Keratinocyte (primary cell): ENCODE measurements at regions not wholly inside any gene's neighbourhood (a gene's known extent, or its start where the extent isn't known, plus 50 kb on each side); places are given as distances from the start of the nearest gene placed in this dataset.

Experiments used
- DNase-seq: peaks from one replicate; pipeline ENCODE4 v3.0.0-alpha.2; 2011; ENCODE audit warnings: low read depth, missing footprints, low spot score
- FAIRE-seq: peaks from 2 replicates; lab custom pipeline; 2011; peaks lifted over from hg19 to GRCh38; lab: Jason Lieb, UNC
- H2AFZ ChIP-seq: 2 replicates; pipeline ENCODE4 v1.6.0; 2012; ENCODE audit warnings: low read length, control low read depth, inconsistent platforms; ENCODE audit not compliant: control insufficient read depth
- H3K27ac ChIP-seq: 2 replicates; pipeline ENCODE4 v1.5.1; 2011; ENCODE audit warnings: low read length; ENCODE audit not compliant: control insufficient read depth, insufficient read depth
- H3K27me3 ChIP-seq: 3 replicates; pipeline ENCODE4 v1.6.0; 2011; ENCODE audit warnings: low read length; ENCODE audit not compliant: control insufficient read depth, insufficient read depth; ENCODE audit errors: extremely low read depth
- H3K36me3 ChIP-seq, 2 experiments: 2 replicates in 1 of 2; 3 replicates in 1 of 2; pipeline ENCODE4 v1.5.1; 2011; ENCODE audit warnings: low read length in 2 of 2, mild to moderate bottlenecking in 1 of 2; ENCODE audit not compliant: control insufficient read depth in 2 of 2, insufficient read depth in 2 of 2; ENCODE audit errors: extremely low read depth in 1 of 2
- H3K4me1 ChIP-seq: 3 replicates; pipeline ENCODE4 v1.5.1; 2011; ENCODE audit warnings: low read length; ENCODE audit not compliant: control insufficient read depth, insufficient read depth; ENCODE audit errors: extremely low read depth
- H3K4me2 ChIP-seq: 3 replicates; pipeline ENCODE4 v1.6.0; 2011; ENCODE audit warnings: low read depth, low read length; ENCODE audit not compliant: control insufficient read depth, insufficient read depth; ENCODE audit errors: extremely low read depth
- H3K4me3 ChIP-seq, 3 experiments: fragments of 200-600 bp in 1 of 3; sonication (generic) in 1 of 3; 2 replicates in 2 of 3; 3 replicates in 1 of 3; pipeline ENCODE4 v1.5.1; 2011 to 2016; ENCODE audit warnings: low read length in 3 of 3, mild to moderate bottlenecking in 3 of 3, control low read depth in 2 of 3, inconsistent platforms in 1 of 3, low read depth in 1 of 3, mixed read lengths in 1 of 3, mixed run types in 1 of 3, moderate library complexity in 1 of 3; ENCODE audit not compliant: control insufficient read depth in 2 of 3, insufficient read depth in 2 of 3; ENCODE audit errors: extremely low read depth in 1 of 3
- H3K79me2 ChIP-seq: 2 replicates; pipeline ENCODE4 v1.6.0; 2012; ENCODE audit warnings: low read length; ENCODE audit not compliant: control insufficient read depth, insufficient read depth
- H3K9ac ChIP-seq: 3 replicates; pipeline ENCODE4 v1.6.0; 2011; ENCODE audit warnings: low read length; ENCODE audit not compliant: control insufficient read depth, insufficient read depth; ENCODE audit errors: extremely low read depth
- H3K9me1 ChIP-seq: 3 replicates; pipeline ENCODE4 v1.6.0; 2011; ENCODE audit warnings: low read length; ENCODE audit not compliant: control insufficient read depth, insufficient read depth; ENCODE audit errors: extremely low read depth
- H3K9me3 ChIP-seq: 2 replicates; pipeline ENCODE4 v1.5.1; 2012; ENCODE audit warnings: low read depth, low read length; ENCODE audit not compliant: control insufficient read depth
- H4K20me1 ChIP-seq: 3 replicates; pipeline ENCODE4 v1.6.0; 2011; ENCODE audit warnings: low read length; ENCODE audit not compliant: control insufficient read depth, insufficient read depth; ENCODE audit errors: extremely low read depth
- EZH2 ChIP-seq: IDR thresholded peaks from one replicate; pipeline ENCODE4 v1.6.1; 2012; ENCODE audit warnings: inconsistent platforms, mild to moderate bottlenecking, low read length, moderate library complexity
- dilution Hi-C: fragments of 300-500 bp; cut with MboI; formaldehyde crosslinking; loops from one replicate; pipeline ENCODE4 v1.7.0; 2020; ENCODE audit warnings: low sequenced_read_pairs; ENCODE audit not compliant: extremely low pct_ligation_motif_present
- TF ChIP-seq, protein P1 (sequence below), 3 experiments: IDR thresholded peaks in 1 of 3; conservative IDR thresholded peaks in 1 of 3; optimal IDR thresholded peaks in 1 of 3; 2 replicates in 2 of 3; 3 replicates in 1 of 3; pipeline versions ENCODE3 to v1.5.1; 2011; ENCODE audit warnings: low read length in 3 of 3, mild to moderate bottlenecking in 3 of 3, moderate library complexity in 2 of 3, control low read depth in 1 of 3, inconsistent platforms in 1 of 3; ENCODE audit not compliant: insufficient read depth in 2 of 3; ENCODE audit errors: extremely low read depth in 1 of 3

DNA sequence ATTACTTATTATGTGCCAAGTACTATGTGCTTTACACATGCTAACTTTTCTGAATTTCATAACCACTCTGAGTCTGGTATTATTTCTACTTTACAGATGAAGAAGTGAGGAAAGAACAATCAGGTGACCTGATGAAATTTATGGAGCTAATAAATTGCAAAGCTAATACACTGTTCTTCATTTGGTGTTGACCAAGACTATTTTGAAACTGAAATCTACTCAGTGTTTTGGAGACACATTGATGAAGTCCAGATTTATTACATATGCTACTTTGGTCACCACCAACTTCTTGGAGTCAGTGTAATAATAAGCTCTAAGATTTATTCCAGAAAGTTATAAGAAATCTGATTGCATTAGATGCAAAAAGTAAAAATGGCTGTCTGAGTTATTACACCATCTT lies 637.9 kb downstream of the FAT4 start:
- Histone ChIP-seq H3K4me3 (no peak overlapping the region), H3K4me1 (no peaks in the 10 kb centered on the region), H3K36me3 (no peaks in the 10 kb centered on the region), H3K27ac (no peak overlapping the region), H4K20me1 (no peaks in the 10 kb centered on the region), H2AFZ (no peak overlapping the region), H3K9me3 (no peaks in the 10 kb centered on the region), H3K79me2 (no peaks in the 10 kb centered on the region), H3K4me2 (no peak overlapping the region), H3K9ac (no peak overlapping the region), H3K27me3 (no peaks in the 10 kb centered on the region), H3K9me1 (no peaks in the 10 kb centered on the region)
- TF ChIP-seq, protein P1, sequence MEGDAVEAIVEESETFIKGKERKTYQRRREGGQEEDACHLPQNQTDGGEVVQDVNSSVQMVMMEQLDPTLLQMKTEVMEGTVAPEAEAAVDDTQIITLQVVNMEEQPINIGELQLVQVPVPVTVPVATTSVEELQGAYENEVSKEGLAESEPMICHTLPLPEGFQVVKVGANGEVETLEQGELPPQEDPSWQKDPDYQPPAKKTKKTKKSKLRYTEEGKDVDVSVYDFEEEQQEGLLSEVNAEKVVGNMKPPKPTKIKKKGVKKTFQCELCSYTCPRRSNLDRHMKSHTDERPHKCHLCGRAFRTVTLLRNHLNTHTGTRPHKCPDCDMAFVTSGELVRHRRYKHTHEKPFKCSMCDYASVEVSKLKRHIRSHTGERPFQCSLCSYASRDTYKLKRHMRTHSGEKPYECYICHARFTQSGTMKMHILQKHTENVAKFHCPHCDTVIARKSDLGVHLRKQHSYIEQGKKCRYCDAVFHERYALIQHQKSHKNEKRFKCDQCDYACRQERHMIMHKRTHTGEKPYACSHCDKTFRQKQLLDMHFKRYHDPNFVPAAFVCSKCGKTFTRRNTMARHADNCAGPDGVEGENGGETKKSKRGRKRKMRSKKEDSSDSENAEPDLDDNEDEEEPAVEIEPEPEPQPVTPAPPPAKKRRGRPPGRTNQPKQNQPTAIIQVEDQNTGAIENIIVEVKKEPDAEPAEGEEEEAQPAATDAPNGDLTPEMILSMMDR (optimal IDR thresholded peaks at IDR 0.05 in 1 of 3, IDR thresholded peaks at IDR 0.05 in 1 of 3, conservative IDR thresholded peaks at IDR 0.05 in 1 of 3; ENCODE audit: extremely low read depth in 1 of 3, insufficient read depth in 2 of 3, low read length in 3 of 3): no peak
- no peak for TF ChIP-seq EZH2
- FAIRE-seq: no peak
- dilution Hi-C loops: no loop called here
- DNase-seq: no peak

- Histone ChIP-seq H3K4me2 (no peak overlapping the region), H3K36me3 (no peaks in the 10 kb centered on the region), H3K9me3 (no peaks in the 10 kb centered on the region), H3K79me2 (no peaks in the 10 kb centered on the region), H2AFZ (no peak overlapping the region), H3K27me3 (no peaks in the 10 kb centered on the region), H3K9me1 (no peaks in the 10 kb centered on the region), H3K4me1 (no peaks in the 10 kb centered on the region), H3K9ac (no peak overlapping the region), H4K20me1 (no peaks in the 10 kb centered on the region), H3K27ac (no peak overlapping the region), H3K4me3 (no peak overlapping the region)
- DNase-seq (no peak), FAIRE-seq (no peak)
- dilution Hi-C loops: no loop called here
- no peak for TF ChIP-seq EZH2
- TF ChIP-seq, protein P1 (optimal IDR thresholded peaks at IDR 0.05 in 1 of 3, IDR thresholded peaks at IDR 0.05 in 1 of 3, conservative IDR thresholded peaks at IDR 0.05 in 1 of 3; ENCODE audit: extremely low read depth in 1 of 3, insufficient read depth in 2 of 3, low read length in 3 of 3): no peak
Measured at GRCh38 chr4:125956276-125956675, 641.5 kb downstream of the FAT4 start.
